Mesendoderm (in vitro differentiated cells): ENCODE measurements at regions not wholly inside any gene's neighbourhood (a gene's known extent, or its start where the extent isn't known, plus 50 kb on each side); places are given as distances from the start of the nearest gene placed in this dataset.

Source experiments
- DNase-seq: peaks from one replicate; pipeline ENCODE4 v3.0.0; 2013
- H2AK5ac ChIP-seq: 2 replicates; pipeline ENCODE4 v1.6.1; 2013; ENCODE audit warnings: low read length, inconsistent platforms
- H2BK120ac ChIP-seq: 2 replicates; pipeline ENCODE4 v1.6.1; 2013; ENCODE audit warnings: low read depth, mild to moderate bottlenecking, low read length, moderate library complexity, mixed read lengths
- H2BK15ac ChIP-seq: replicated peaks from 2 replicates; pipeline ENCODE4 v1.6.1; 2013; ENCODE audit warnings: low read depth, mild to moderate bottlenecking, moderate library complexity
- H2BK5ac ChIP-seq: 2 replicates; pipeline ENCODE4 v1.6.1; 2013; ENCODE audit warnings: low read length, inconsistent platforms
- H3K18ac ChIP-seq: 2 replicates; pipeline ENCODE4 v1.6.1; 2013; ENCODE audit warnings: mild to moderate bottlenecking, low read length, mixed read lengths
- H3K23ac ChIP-seq: one replicate; pipeline ENCODE4 v1.6.1; 2013; ENCODE audit warnings: low read length
- H3K27ac ChIP-seq: 2 replicates; pipeline ENCODE4 v1.5.1; 2013; ENCODE audit warnings: low read depth, mild to moderate bottlenecking, inconsistent platforms, low read length, moderate library complexity
- H3K27me3 ChIP-seq: 2 replicates; pipeline ENCODE4 v1.6.1; 2013; ENCODE audit warnings: low read length, control low read depth, mild to moderate bottlenecking, inconsistent platforms; ENCODE audit not compliant: insufficient read depth, poor library complexity
- H3K36me3 ChIP-seq: 2 replicates; pipeline ENCODE4 v1.6.1; 2013; ENCODE audit warnings: low read length, inconsistent platforms; ENCODE audit not compliant: control insufficient read depth, insufficient read depth
- H3K4ac ChIP-seq: one replicate; pipeline ENCODE4 v1.6.1; 2013; ENCODE audit warnings: low read depth, mild to moderate bottlenecking, low read length, moderate library complexity
- H3K4me1 ChIP-seq: 2 replicates; pipeline ENCODE4 v1.6.1; 2013; ENCODE audit warnings: low read depth, low read length, inconsistent platforms; ENCODE audit not compliant: control insufficient read depth
- H3K4me2 ChIP-seq: 2 replicates; pipeline ENCODE4 v1.6.1; 2013; ENCODE audit warnings: low read length
- H3K4me3 ChIP-seq: 2 replicates; pipeline ENCODE4 v1.5.1; 2013; ENCODE audit warnings: mild to moderate bottlenecking, low read length
- H3K56ac ChIP-seq: one replicate; pipeline ENCODE4 v1.6.1; 2013; ENCODE audit warnings: low read length
- H3K79me1 ChIP-seq: 2 replicates; pipeline ENCODE4 v1.6.1; 2013; ENCODE audit warnings: low read length, inconsistent platforms
- H3K79me2 ChIP-seq: 2 replicates; pipeline ENCODE4 v1.6.1; 2013; ENCODE audit warnings: mild to moderate bottlenecking, low read length; ENCODE audit not compliant: control insufficient read depth, insufficient read depth
- H3K9ac ChIP-seq: 2 replicates; pipeline ENCODE4 v1.6.1; 2013; ENCODE audit warnings: low read length, inconsistent platforms
- H4K5ac ChIP-seq: one replicate; pipeline ENCODE4 v1.6.1; 2013; ENCODE audit warnings: low read length
- H4K8ac ChIP-seq: one replicate; pipeline ENCODE4 v1.6.1; 2013; ENCODE audit warnings: low read depth, mild to moderate bottlenecking, control low read depth, low read length, moderate library complexity
- WGBS: extraction: QIAGEN DNeasy Blood & Tissue Kit; methylation state at CpG from one replicate; pipeline ENCODE4 v1.1.7; 2013; ENCODE audit warnings: low lambda C conversion rate, missing lambda C conversion rate; ENCODE audit not compliant: insufficient coverage; ENCODE audit errors: extremely low coverage; 5-methylcytosine and 5-hydroxymethylcytosine counted together

DNA sequence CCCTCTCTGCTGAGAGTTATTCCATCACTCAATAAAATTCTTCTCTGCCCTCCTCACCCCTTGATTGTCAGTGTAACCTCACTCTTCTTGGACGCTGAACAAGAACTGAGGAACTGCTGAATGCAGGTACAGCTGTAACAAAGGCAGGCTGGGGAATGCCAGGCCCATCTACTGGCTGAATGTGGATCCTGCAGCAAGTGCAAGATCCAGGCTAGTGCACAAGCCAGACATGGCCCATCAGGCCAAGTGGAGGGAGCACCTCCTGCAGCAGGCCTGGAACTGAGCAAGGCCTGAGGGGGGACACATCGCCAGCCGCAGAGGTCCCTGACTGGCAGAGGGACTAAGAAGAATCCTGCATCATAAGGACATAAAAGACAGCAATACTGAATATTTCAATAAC, 411.8 kb upstream of the PCDH10 start:
- Histone ChIP-seq H3K18ac (no peak overlapping the region), H3K79me1 (no peaks in the 10 kb centered on the region), H3K4me1 (no peaks in the 10 kb centered on the region), H3K79me2 (no peaks in the 10 kb centered on the region), H3K4me2 (no peak overlapping the region), H3K56ac (no peak overlapping the region), H4K5ac (no peak overlapping the region), H3K9ac (no peak overlapping the region), H2AK5ac (no peak overlapping the region), H3K4ac (no peak overlapping the region), H2BK5ac (no peak overlapping the region), H3K27me3 (no peaks in the 10 kb centered on the region), H2BK15ac (no peak overlapping the region), H3K36me3 (no peaks in the 10 kb centered on the region), H3K23ac (no peak overlapping the region), H2BK120ac (no peak overlapping the region), H4K8ac (no peak overlapping the region), H3K4me3 (no peak overlapping the region), H3K27ac (no peak overlapping the region)
- peak; percentile 53 for DNase-seq
- WGBS, result no CpG with 5 or more reads among the region's 3 CpGs

DNA sequence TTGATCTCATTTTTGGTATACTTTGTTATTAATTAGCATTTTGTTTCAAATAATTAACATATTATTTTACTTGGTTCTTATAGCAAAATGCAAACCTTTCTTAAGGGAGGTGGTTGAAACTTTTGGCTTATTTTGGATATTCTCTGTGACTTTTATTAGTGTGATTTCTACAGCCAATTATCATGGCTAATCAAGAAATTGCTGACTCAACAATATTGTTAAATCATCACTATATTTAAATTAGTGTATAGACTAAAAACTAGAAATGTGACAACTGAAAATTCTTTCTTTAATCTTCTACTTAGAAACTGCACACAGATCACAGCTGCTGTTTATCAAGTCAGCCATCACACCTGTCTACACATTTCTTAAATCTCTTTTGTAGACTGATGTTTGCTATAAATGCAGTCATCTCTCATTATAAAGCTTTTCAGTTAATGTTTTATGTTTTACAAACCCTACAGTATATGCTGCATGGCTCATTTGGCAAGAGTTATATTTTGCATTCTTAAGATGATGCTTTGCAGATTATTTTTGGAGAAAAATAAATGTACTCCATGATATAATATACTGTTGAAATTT, 389.8 kb upstream of the PCDH10 start:
- H4K5ac ChIP-seq, result no peak overlapping the region
- no peak overlapping the region for H2BK15ac ChIP-seq
- H3K36me3 ChIP-seq, result no peaks in the 10 kb centered on the region
- H3K4me2 ChIP-seq, result no peak overlapping the region
- H2BK5ac ChIP-seq, result no peak overlapping the region
- no peak overlapping the region for H3K4me3 ChIP-seq
- H3K27ac ChIP-seq, result no peak overlapping the region
- H3K56ac ChIP-seq, result no peak overlapping the region
- H3K79me1 ChIP-seq, result no peaks in the 10 kb centered on the region
- H3K23ac ChIP-seq, result no peak overlapping the region
- H3K79me2 ChIP-seq, result no peaks in the 10 kb centered on the region
- H4K8ac ChIP-seq, result no peak overlapping the region
- H3K27me3 ChIP-seq, result no peaks in the 10 kb centered on the region
- no peak overlapping the region for H3K9ac ChIP-seq
- no peak overlapping the region for H2BK120ac ChIP-seq
- DNase-seq, result no peak
- H3K18ac ChIP-seq, result no peak overlapping the region
- H3K4me1 ChIP-seq, result no peaks in the 10 kb centered on the region
- H2AK5ac ChIP-seq, result no peak overlapping the region
- no peak overlapping the region for H3K4ac ChIP-seq

GRCh38 chr4:132763465-132763864, 385.6 kb upstream of the PCDH10 start:
- Histone ChIP-seq H3K4me2 (no peak overlapping the region), H3K23ac (no peak overlapping the region), H2BK120ac (no peak overlapping the region), H3K4ac (no peak overlapping the region), H3K18ac (no peak overlapping the region), H3K4me1 (no peaks in the 10 kb centered on the region), H4K8ac (no peak overlapping the region), H3K79me1 (no peaks in the 10 kb centered on the region), H2BK15ac (no peak overlapping the region), H3K4me3 (no peak overlapping the region), H2BK5ac (no peak overlapping the region), H2AK5ac (no peak overlapping the region), H3K27me3 (no peaks in the 10 kb centered on the region), H3K56ac (no peak overlapping the region), H3K79me2 (no peaks in the 10 kb centered on the region), H3K9ac (no peak overlapping the region), H3K36me3 (no peaks in the 10 kb centered on the region), H3K27ac (no peak overlapping the region), H4K5ac (no peak overlapping the region)
- DNase-seq, result no peak
- no CpG with 5 or more reads among the region's 2 CpGs for WGBS

DNA sequence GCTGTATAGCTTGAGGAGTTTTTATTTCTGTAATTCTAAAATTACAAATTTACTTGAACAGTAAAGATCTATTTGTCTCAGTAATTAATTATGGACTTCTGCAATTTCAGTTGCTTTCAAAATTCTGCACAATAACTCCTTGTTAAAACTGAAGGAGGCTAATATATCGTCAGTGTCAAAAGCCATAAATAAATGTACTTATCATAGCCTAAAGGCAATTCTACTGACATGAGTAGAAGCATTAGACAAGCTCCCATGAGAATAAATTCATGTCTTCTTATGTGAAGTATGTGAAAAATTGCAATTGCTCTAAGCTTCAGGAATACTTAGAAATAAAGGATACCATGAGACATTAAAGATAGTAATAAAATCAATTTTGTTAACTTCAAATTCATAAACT, 381.2 kb upstream of the PCDH10 start:
- H2AK5ac ChIP-seq, result no peak overlapping the region
- H2BK15ac ChIP-seq, result no peak overlapping the region
- H3K4ac ChIP-seq, result no peak overlapping the region
- no peak overlapping the region for H4K8ac ChIP-seq
- no peaks in the 10 kb centered on the region for H3K27me3 ChIP-seq
- H3K4me2 ChIP-seq, result no peak overlapping the region
- H3K18ac ChIP-seq, result no peak overlapping the region
- no peak overlapping the region for H4K5ac ChIP-seq
- H2BK5ac ChIP-seq, result no peak overlapping the region
- no peak overlapping the region for H3K56ac ChIP-seq
- H3K79me2 ChIP-seq, result no peaks in the 10 kb centered on the region
- H3K4me1 ChIP-seq, result no peaks in the 10 kb centered on the region
- no peaks in the 10 kb centered on the region for H3K36me3 ChIP-seq
- H3K79me1 ChIP-seq, result no peaks in the 10 kb centered on the region
- H3K23ac ChIP-seq, result no peak overlapping the region
- no peak overlapping the region for H3K27ac ChIP-seq
- no peak overlapping the region for H3K4me3 ChIP-seq
- no peak overlapping the region for H2BK120ac ChIP-seq
- no peak for DNase-seq
- H3K9ac ChIP-seq, result no peak overlapping the region
- WGBS, result no CpG with 5 or more reads among the region's 1 CpG

DNA sequence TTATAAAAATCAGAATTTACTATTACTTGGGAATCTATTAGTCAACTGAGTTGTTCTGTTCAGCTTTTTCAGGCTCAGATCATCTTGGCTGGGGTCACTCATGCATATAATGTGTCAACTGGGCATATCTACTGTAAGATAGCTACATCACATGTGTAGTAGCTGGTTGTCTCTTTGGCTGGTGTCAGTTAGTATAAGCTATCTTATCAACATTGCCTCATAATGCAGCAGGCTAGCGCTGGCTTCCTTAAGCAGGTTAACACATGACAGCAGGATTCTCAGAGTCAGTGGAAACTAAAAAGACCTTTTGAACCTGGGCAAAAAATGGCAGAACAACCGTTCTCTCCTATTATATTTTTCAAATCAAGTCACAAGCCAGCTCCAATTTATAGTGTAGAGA, 378.3 kb upstream of the PCDH10 start:
- no peak overlapping the region for H2BK15ac ChIP-seq
- no peak overlapping the region for H3K56ac ChIP-seq
- H3K27ac ChIP-seq, result no peak overlapping the region
- no peak overlapping the region for H2AK5ac ChIP-seq
- H3K9ac ChIP-seq, result no peak overlapping the region
- no peak overlapping the region for H3K23ac ChIP-seq
- H3K18ac ChIP-seq, result no peak overlapping the region
- peak; percentile 75 for DNase-seq
- no peak overlapping the region for H3K4ac ChIP-seq
- H3K36me3 ChIP-seq, result no peaks in the 10 kb centered on the region
- no peak overlapping the region for H3K4me3 ChIP-seq
- no peak overlapping the region for H2BK120ac ChIP-seq
- no peak overlapping the region for H4K8ac ChIP-seq
- H3K4me2 ChIP-seq, result no peak overlapping the region
- H3K27me3 ChIP-seq, result no peaks in the 10 kb centered on the region
- no peak overlapping the region for H2BK5ac ChIP-seq
- no peaks in the 10 kb centered on the region for H3K4me1 ChIP-seq
- no peaks in the 10 kb centered on the region for H3K79me1 ChIP-seq
- H3K79me2 ChIP-seq, result no peaks in the 10 kb centered on the region
- H4K5ac ChIP-seq, result no peak overlapping the region
- WGBS, result no CpG with 5 or more reads among the region's 2 CpGs

- Histone ChIP-seq H3K56ac (no peak overlapping the region), H3K36me3 (no peaks in the 10 kb centered on the region), H2BK120ac (no peak overlapping the region), H3K4ac (no peak overlapping the region), H3K79me2 (no peaks in the 10 kb centered on the region), H2BK15ac (no peak overlapping the region), H3K4me2 (no peak overlapping the region), H3K79me1 (no peaks in the 10 kb centered on the region), H2BK5ac (no peak overlapping the region), H3K23ac (no peak overlapping the region), H3K27ac (no peak overlapping the region), H3K9ac (no peak overlapping the region), H4K8ac (no peak overlapping the region), H2AK5ac (no peak overlapping the region), H3K4me3 (no peak overlapping the region), H3K4me1 (no peaks in the 10 kb centered on the region), H4K5ac (no peak overlapping the region), H3K27me3 (no peaks in the 10 kb centered on the region), H3K18ac (no peak overlapping the region)
- DNase-seq, result no peak
These were observed 356.8 kb upstream of the PCDH10 start for GRCh38 chr4:132792310-132792709.
